ENCODE measurements at regions not wholly inside any gene's neighbourhood (a gene's known extent, or its start where the extent isn't known, plus 50 kb on each side); places are given as distances from the start of the nearest gene placed in this dataset.

GRCh38 chr13:34357435-34358232 lies 539.7 kb downstream of the RFC3 start:
- TF ChIP-seq CTCF (IDR thresholded peaks at IDR 0.05; ENCODE audit: borderline replicate concordance, extremely low read depth, low read length, poor library complexity, severe bottlenecking) (no peak), EZH2 (IDR thresholded peaks at IDR 0.05; ENCODE audit: borderline replicate concordance, low read depth, low read length, severe bottlenecking) (no peak)

Data from DND-41 (cell line).